B cell (primary cell): ENCODE measurements at regions not wholly inside any gene's neighbourhood (a gene's known extent, or its start where the extent isn't known, plus 50 kb on each side); places are given as distances from the start of the nearest gene placed in this dataset.

Source experiments
- ATAC-seq: fragments of 200-7000 bp; cut with Tn5 transposase; one replicate; pipeline ENCODE4 v1.10.0; 2021; ENCODE audit warnings: low read depth, mild to moderate bottlenecking, moderate number of reproducible peaks, moderate library complexity
- CTCF ChIA-PET: fragments of 350-600 bp; sonication (Branson Sonifier 250); formaldehyde crosslinking; loops from one replicate; lab custom pipeline; 2021; ENCODE audit warnings: antibody characterized with exemption, inconsistent platforms; lab: Charles Lee
- POLR2A ChIA-PET: fragments of 350-600 bp; sonication (Branson Sonifier 250); formaldehyde crosslinking; loops from one replicate; lab custom pipeline; 2021; ENCODE audit warnings: antibody characterized with exemption; lab: Charles Lee
- DNase-seq: peaks from one replicate; pipeline ENCODE4 v3.0.0; 2013
- H2AFZ ChIP-seq: 2 replicates; pipeline ENCODE4 v1.6.1; 2012; ENCODE audit warnings: mild to moderate bottlenecking, low read depth, low read length; ENCODE audit not compliant: insufficient read depth, poor library complexity, severe bottlenecking
- H3K27ac ChIP-seq, 2 donors: 1 replicate in 1 of 2; 2 replicates in 1 of 2; pipeline ENCODE4 v1.5.1; 2012 to 2013; ENCODE audit warnings: low read length in 2 of 2, mild to moderate bottlenecking in 2 of 2, moderate library complexity in 1 of 2
- H3K27me3 ChIP-seq, 4 experiments: fragments of 200-600 bp in 1 of 4; sonication (generic) in 1 of 4; replicated peaks in 1 of 4; 1 replicate in 2 of 4; 2 replicates in 2 of 4; pipeline versions ENCODE4 v1.6.1 to v1.7.0; 2013 to 2016; ENCODE audit warnings: low read length in 3 of 4, mild to moderate bottlenecking in 2 of 4, mixed read lengths in 1 of 4, moderate library complexity in 1 of 4; ENCODE audit not compliant: insufficient read depth in 4 of 4, control insufficient read depth in 3 of 4; ENCODE audit errors: control extremely low read depth in 1 of 4
- H3K36me3 ChIP-seq, 2 experiments: replicated peaks in 1 of 2; 1 replicate in 1 of 2; 2 replicates in 1 of 2; pipeline versions ENCODE4 v1.6.1 to v1.7.1; 2013; ENCODE audit warnings: low read length in 1 of 2; ENCODE audit not compliant: insufficient read depth in 2 of 2, control insufficient read depth in 1 of 2; ENCODE audit errors: control extremely low read depth in 1 of 2, extremely low read depth in 1 of 2
- H3K4me1 ChIP-seq, 2 donors: fragments of 200-600 bp in 1 of 2; sonication (generic) in 1 of 2; 1 replicate in 1 of 2; 2 replicates in 1 of 2; pipeline versions ENCODE4 v1.5.1 to v1.6.1; 2013 to 2017; ENCODE audit warnings: low read length in 2 of 2; ENCODE audit not compliant: control insufficient read depth in 2 of 2, insufficient read depth in 2 of 2
- H3K4me2 ChIP-seq: replicated peaks from 2 replicates; pipeline ENCODE3; 2012; ENCODE audit warnings: mild to moderate bottlenecking, low read depth, low read length; ENCODE audit not compliant: poor library complexity, severe bottlenecking
- H3K4me3 ChIP-seq, 5 experiments: fragments of 200-600 bp in 1 of 5; sonication (generic) in 1 of 5; 1 replicate in 3 of 5; 2 replicates in 2 of 5; pipeline versions ENCODE4 v1.5.1 to v1.7.0; 2011 to 2016; ENCODE audit warnings: low read length in 4 of 5, mild to moderate bottlenecking in 4 of 5, low read depth in 2 of 5, control low read depth in 1 of 5, moderate library complexity in 1 of 5; ENCODE audit not compliant: insufficient read depth in 1 of 5; ENCODE audit errors: control extremely low read depth in 1 of 5, extremely low read depth in 1 of 5
- H3K79me2 ChIP-seq: fragments of 200-600 bp; sonication (generic); one replicate; pipeline ENCODE4 v1.6.0; 2016; ENCODE audit warnings: low read length; ENCODE audit not compliant: control insufficient read depth, insufficient read depth
- H3K9ac ChIP-seq: fragments of 200-600 bp; sonication (generic); 2 replicates; pipeline ENCODE4 v1.6.1; 2017; ENCODE audit warnings: mild to moderate bottlenecking, low read length, moderate library complexity
- H3K9me3 ChIP-seq, 3 donors: one replicate each; pipeline versions ENCODE4 v1.6.1 to v1.7.1; 2013; ENCODE audit warnings: low read length in 2 of 3; ENCODE audit not compliant: control insufficient read depth in 2 of 3, insufficient read depth in 1 of 3; ENCODE audit errors: control extremely low read depth in 1 of 3
- H4K20me1 ChIP-seq: 2 replicates; pipeline ENCODE4 v1.6.0; 2012; ENCODE audit warnings: mild to moderate bottlenecking, low read length; ENCODE audit not compliant: insufficient read depth, control insufficient read depth, poor library complexity, severe bottlenecking
- H3K27ac Mint-ChIP-seq: one replicate; pipeline ENCODE4 v1.8.0; 2021; ENCODE audit warnings: mixed read lengths
- H3K27me3 Mint-ChIP-seq: one replicate; pipeline ENCODE4 v1.8.0; 2021; ENCODE audit warnings: mixed read lengths
- H3K4me1 Mint-ChIP-seq: one replicate; pipeline ENCODE4 v1.8.0; 2021; ENCODE audit warnings: mixed read lengths
- H3K4me3 Mint-ChIP-seq: one replicate; pipeline ENCODE4 v1.8.0; 2021; ENCODE audit warnings: mixed read lengths
- H3K9me3 Mint-ChIP-seq: one replicate; pipeline ENCODE4 v1.8.0; 2022; ENCODE audit warnings: mixed read lengths; ENCODE audit not compliant: insufficient read depth
- CTCF ChIP-seq: fragments of 200-600 bp; IDR thresholded peaks from one replicate; pipeline ENCODE4 v1.8.0; 2022; ENCODE audit warnings: antibody characterized with exemption, mild to moderate bottlenecking
- EZH2 ChIP-seq: IDR thresholded peaks from 2 replicates; pipeline ENCODE4 v1.6.1; 2012; ENCODE audit warnings: borderline replicate concordance, low read depth, mild to moderate bottlenecking, moderate library complexity, low read length; ENCODE audit not compliant: insufficient read depth, poor library complexity, severe bottlenecking
- WGBS: methylation state at CpG from one replicate; pipeline ENCODE4 v1.1.5; 2013; ENCODE audit warnings: missing lambda C conversion rate; ENCODE audit not compliant: insufficient coverage; 5-methylcytosine and 5-hydroxymethylcytosine counted together
- intact Hi-C: fragments of 100-400 bp; cut with micrococcal nuclease; formaldehyde crosslinking; loops from one replicate; pipeline ENCODE4 v1.10.0; 2022

GRCh38 chr7:153886506-153887441 lies 165.4 kb upstream of the DPP6 start:
- Histone ChIP-seq H2AFZ (no peak overlapping the region), H3K27me3 (peaks cover 0 to 26% (median 0%) of the 10 kb centered on the region in 4 experiments), H3K4me1 (no peaks in the 10 kb centered on the region), H3K9me3 (peaks cover 0 to 32% (median 0%) of the 10 kb centered on the region in 3 donors), H3K4me2 (no peak overlapping the region), H3K9ac (no peak overlapping the region), H3K79me2 (no peaks in the 10 kb centered on the region), H3K27ac (no peak overlapping the region), H4K20me1 (no peaks in the 10 kb centered on the region), H3K4me3 (no peak overlapping the region), H3K36me3 (no peaks in the 10 kb centered on the region)
- intact Hi-C loops = no loop called here
- peaks cover 21% of the 10 kb centered on the region for H3K27me3 Mint-ChIP-seq
- CTCF ChIA-PET = no interaction called here
- peaks cover 10% of the 10 kb centered on the region for H3K9me3 Mint-ChIP-seq
- ATAC-seq (no peak), DNase-seq (no peak)
- WGBS = 11% methylated on average over 89 of the region's 98 CpGs
- no peak for TF ChIP-seq EZH2
- no peak for TF ChIP-seq CTCF
- POLR2A ChIA-PET = no interaction called here
- H3K4me1 Mint-ChIP-seq = no peaks in the 10 kb centered on the region
- no peak overlapping the region for H3K4me3 Mint-ChIP-seq
- H3K27ac Mint-ChIP-seq = no peak overlapping the region
